Neural crest cell (in vitro differentiated cells): ENCODE measurements at regions not wholly inside any gene's neighbourhood (a gene's known extent, or its start where the extent isn't known, plus 50 kb on each side); places are given as distances from the start of the nearest gene placed in this dataset.

Experiments used
- DNase-seq: peaks from one replicate; pipeline ENCODE4 v3.0.0; 2021; ENCODE audit warnings: low read depth, mixed read lengths, low spot score
- H3K27ac Mint-ChIP-seq: one replicate; pipeline ENCODE4 v1.8.0; 2021; ENCODE audit warnings: mild to moderate bottlenecking, mixed read lengths; ENCODE audit not compliant: unreplicated experiment
- H3K27me3 Mint-ChIP-seq: 2 replicates; pipeline ENCODE4 v1.8.0; 2021; ENCODE audit warnings: low read depth, mild to moderate bottlenecking, mixed read lengths
- H3K36me3 Mint-ChIP-seq: 2 replicates; pipeline ENCODE4 v1.8.0; 2021; ENCODE audit warnings: low read depth, mild to moderate bottlenecking, mixed read lengths
- H3K4me1 Mint-ChIP-seq: 2 replicates; pipeline ENCODE4 v1.8.0; 2021; ENCODE audit warnings: mixed read lengths
- H3K4me3 Mint-ChIP-seq: one replicate; pipeline ENCODE4 v1.8.0; 2021; ENCODE audit warnings: mild to moderate bottlenecking, mixed read lengths
- H3K9me3 Mint-ChIP-seq: 2 replicates; pipeline ENCODE4 v1.8.0; 2021; ENCODE audit warnings: mixed read lengths
- CTCF ChIP-seq: fragments of 200-600 bp; sonication (generic); conservative IDR thresholded peaks from 2 replicates; pipeline ENCODE4 v1.5.0; 2021; ENCODE audit warnings: antibody characterized with exemption, mild to moderate bottlenecking

- Mint-ChIP-seq H3K9me3 (no peaks in the 10 kb centered on the region), H3K27me3 (peaks cover 24% of the 10 kb centered on the region), H3K4me3 (no peak overlapping the region), H3K27ac (no peak overlapping the region), H3K4me1 (no peaks in the 10 kb centered on the region), H3K36me3 (no peaks in the 10 kb centered on the region)
- no peak for DNase-seq
- no peak for TF ChIP-seq CTCF
Observed at GRCh38 chr10:120641695-120642094, 184.7 kb downstream of the PLPP4 start.

- DNase-seq, result no peak
- H3K9me3 Mint-ChIP-seq, result no peaks in the 10 kb centered on the region
- no peaks in the 10 kb centered on the region for H3K36me3 Mint-ChIP-seq
- H3K4me3 Mint-ChIP-seq, result no peak overlapping the region
- H3K27me3 Mint-ChIP-seq, result peaks cover 14% of the 10 kb centered on the region
- no peak overlapping the region for H3K27ac Mint-ChIP-seq
- no peak for TF ChIP-seq CTCF
- no peaks in the 10 kb centered on the region for H3K4me1 Mint-ChIP-seq
Observed at GRCh38 chr10:120643351-120643750, 186.3 kb downstream of the PLPP4 start.

GRCh38 chr10:120644556-120645410 is 187.8 kb downstream of the PLPP4 start:
- no peak overlapping the region for H3K4me3 Mint-ChIP-seq
- no peaks in the 10 kb centered on the region for H3K4me1 Mint-ChIP-seq
- peaks cover 13% of the 10 kb centered on the region for H3K27me3 Mint-ChIP-seq
- no peaks in the 10 kb centered on the region for H3K9me3 Mint-ChIP-seq
- no peaks in the 10 kb centered on the region for H3K36me3 Mint-ChIP-seq
- H3K27ac Mint-ChIP-seq, result no peak overlapping the region
- DNase-seq, result no peak
- TF ChIP-seq CTCF, result no peak

GRCh38 chr10:120646159-120646732 is 189.2 kb downstream of the PLPP4 start:
- no peak for TF ChIP-seq CTCF
- Mint-ChIP-seq H3K9me3 (no peaks in the 10 kb centered on the region), H3K27ac (no peak overlapping the region), H3K4me3 (no peak overlapping the region), H3K36me3 (no peaks in the 10 kb centered on the region), H3K27me3 (peaks cover 11% of the 10 kb centered on the region), H3K4me1 (no peaks in the 10 kb centered on the region)
- DNase-seq, result no peak

GRCh38 chr10:120646738-120647456 is 189.9 kb downstream of the PLPP4 start:
- no peaks in the 10 kb centered on the region for H3K36me3 Mint-ChIP-seq
- DNase-seq, result no peak
- no peak overlapping the region for H3K27ac Mint-ChIP-seq
- peak; percentile 31 for TF ChIP-seq CTCF
- no peaks in the 10 kb centered on the region for H3K9me3 Mint-ChIP-seq
- H3K27me3 Mint-ChIP-seq, result peaks cover 7% of the 10 kb centered on the region
- H3K4me3 Mint-ChIP-seq, result no peak overlapping the region
- H3K4me1 Mint-ChIP-seq, result no peaks in the 10 kb centered on the region
